ENCODE measurements at regions not wholly inside any gene's neighbourhood (a gene's known extent, or its start where the extent isn't known, plus 50 kb on each side); places are given as distances from the start of the nearest gene placed in this dataset.

DNA sequence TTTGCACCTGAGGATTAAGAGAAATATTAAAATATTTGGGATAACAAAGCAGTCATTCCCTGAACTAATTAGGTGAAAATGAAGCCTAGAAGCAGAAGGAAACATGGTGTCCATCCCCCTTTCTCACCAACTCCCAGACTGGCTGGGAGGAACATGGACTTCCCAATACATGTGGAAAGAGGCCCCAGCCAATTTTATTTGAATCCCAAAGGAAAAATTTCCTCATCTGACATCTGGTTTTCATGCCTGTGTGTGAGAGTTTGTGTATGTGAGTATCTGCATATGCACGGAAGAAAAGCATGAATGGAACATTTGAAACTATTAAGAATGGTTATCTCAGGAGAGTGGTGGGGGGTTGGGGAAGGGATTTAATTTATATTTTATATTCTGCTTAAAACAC lies 84.3 kb downstream of the COPS8 start:
- DNase-seq (ENCODE audit: low read depth) = no peak

DNA sequence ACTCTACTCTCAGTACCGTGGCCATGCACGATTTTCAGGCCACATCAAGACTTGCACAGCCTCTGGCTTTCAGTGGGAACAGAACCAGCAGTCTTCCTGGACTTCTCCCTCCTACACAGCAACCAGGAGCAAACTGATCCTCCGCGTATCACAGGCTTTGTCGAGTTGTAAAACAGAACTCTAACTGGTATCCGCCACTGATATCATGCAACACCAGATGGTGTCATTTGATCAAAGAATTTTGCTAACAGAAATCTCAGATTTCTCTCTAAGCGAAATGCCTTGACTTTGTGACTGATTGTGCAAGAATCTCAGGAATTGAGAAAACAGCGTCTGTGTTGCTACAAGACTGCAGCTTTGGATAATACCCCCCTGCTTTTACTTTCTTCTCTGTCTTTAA lies 85.7 kb downstream of the COPS8 start:
- DNase-seq (ENCODE audit: low read depth) = no peak

- DNase-seq (ENCODE audit: low read depth) = no peak
Observed at GRCh38 chr2:237171881-237172280, 86.2 kb downstream of the COPS8 start.

DNA sequence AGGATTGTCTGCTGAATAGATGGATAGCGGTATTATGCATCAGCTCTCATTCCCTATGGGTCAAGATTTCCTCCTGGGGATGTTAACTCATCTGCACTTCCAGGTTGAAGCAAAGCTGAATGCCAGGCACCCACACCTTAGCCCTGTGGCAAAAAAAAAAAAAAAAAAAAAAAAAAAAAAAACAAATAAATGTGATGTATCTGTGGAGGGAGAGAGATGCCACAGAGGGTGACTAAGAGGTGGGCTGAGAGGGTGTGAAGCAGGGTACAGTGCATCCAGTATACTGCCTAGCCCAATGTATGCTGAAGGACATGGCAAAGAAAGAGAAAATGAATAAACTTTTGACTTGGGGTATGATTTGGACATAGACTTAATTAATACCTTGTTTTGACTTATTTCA lies 91.4 kb downstream of the COPS8 start:
- no peak for DNase-seq (ENCODE audit: low read depth)

- no peak for DNase-seq (ENCODE audit: low read depth)
Observed at GRCh38 chr2:237177986-237178385, 92.3 kb downstream of the COPS8 start.

- DNase-seq (ENCODE audit: low read depth) = no peak
Observed at GRCh38 chr2:237178396-237178795, 92.7 kb downstream of the COPS8 start.

DNA sequence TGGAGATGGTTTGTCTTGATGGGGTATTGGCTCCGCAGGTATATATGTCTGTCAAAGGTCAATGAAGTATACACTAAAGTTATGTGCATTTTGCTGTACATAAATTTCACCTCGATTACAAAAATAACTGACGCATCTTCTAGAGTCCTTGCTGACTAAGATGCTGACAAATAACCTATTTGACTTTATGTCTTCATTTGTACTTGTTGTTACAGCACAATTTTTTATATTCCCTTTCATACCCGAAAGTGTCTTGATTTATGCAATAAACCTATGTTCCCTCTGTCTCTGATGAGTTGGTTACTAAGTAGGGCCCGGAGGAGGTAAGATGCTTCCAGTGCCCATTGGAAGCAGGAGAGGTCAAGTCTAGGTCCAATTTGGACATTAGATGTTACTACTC lies 93.5 kb downstream of the COPS8 start:
- no peak for DNase-seq (ENCODE audit: low read depth)

GRCh38 chr2:237180187-237180586 lies 94.5 kb downstream of the COPS8 start:
- DNase-seq (ENCODE audit: low read depth) = no peak

- DNase-seq (ENCODE audit: low read depth) = no peak
Observed at GRCh38 chr2:237180987-237181386, 95.3 kb downstream of the COPS8 start.

GRCh38 chr2:237181844-237182243 lies 96.2 kb downstream of the COPS8 start:
- DNase-seq (ENCODE audit: low read depth) = no peak

DNA sequence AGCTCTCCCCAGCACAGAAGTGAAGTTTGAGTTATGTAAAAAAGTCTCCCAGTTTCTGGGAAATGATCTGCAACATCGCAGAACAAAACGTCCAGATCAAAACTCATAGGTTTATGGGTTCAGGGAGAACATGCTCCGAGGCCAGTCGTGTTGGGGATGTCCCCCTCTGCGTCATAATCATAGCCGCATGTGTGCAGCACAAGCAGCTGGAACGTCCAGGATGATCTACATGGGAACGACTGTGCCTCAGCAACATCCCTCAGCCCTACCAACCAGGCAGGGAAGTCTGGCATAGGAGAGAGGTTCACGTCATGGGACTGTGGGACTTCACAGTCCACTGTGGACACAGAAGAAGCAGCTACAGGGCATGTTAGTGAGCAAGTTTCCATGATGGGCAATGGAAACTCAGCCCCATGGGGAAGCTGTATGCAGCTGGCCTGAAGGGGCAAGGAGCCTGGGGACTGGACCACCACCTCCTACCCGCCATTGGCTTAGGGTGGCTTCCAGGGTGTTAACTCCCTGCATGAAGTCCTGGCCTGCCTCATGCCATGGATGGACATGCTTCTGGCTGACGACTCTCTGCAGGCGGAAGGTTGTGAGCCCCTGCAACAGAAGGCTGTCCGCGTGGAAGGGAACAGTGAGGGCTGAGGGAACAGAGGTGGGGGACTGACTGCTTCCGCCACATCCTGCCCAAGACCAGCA lies 96.9 kb downstream of the COPS8 start:
- DNase-seq (ENCODE audit: low read depth) = no peak

DNA sequence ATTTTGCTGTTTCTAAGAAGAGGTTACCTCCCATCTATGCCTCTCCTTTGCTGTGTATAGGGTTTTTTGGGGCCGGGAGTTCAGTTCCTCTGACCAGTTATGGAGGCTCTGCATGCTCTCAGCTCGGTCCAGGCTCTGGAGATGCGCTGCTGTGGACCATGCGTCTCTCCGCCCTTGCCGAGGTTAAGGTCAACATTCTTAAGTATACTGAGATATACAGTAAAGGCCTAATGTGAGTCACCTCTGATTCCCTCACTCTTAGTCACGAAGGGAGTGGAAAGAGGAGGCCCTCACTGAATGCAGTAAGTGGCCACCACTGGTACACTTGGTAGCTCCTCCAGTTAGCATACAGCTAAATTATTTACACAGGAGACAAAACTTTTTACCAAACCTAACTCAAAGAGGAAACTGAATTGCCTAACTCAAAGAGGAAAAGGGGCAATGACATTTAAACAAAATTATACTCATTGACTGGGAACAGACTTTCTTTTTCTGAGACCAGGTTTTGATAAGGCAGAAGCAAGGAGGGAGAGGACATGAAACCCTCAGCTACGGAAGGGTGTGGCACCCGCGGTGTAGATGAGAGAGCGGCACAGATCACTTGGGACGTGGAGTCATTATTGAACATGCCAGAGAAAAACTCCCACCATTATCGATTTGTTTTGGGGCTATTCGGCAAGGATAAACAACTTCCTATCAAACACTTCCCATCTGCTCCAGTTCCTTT lies 98.7 kb downstream of the COPS8 start:
- DNase-seq (ENCODE audit: low read depth) = no peak

- DNase-seq (ENCODE audit: low read depth) = no peak
Observed at GRCh38 chr2:237184919-237185552, 99.3 kb downstream of the COPS8 start.

GRCh38 chr2:237185553-237185925 lies 99.8 kb downstream of the COPS8 start:
- no peak for DNase-seq (ENCODE audit: low read depth)

GRCh38 chr2:237189799-237190198 lies 104.1 kb downstream of the COPS8 start:
- no peak for DNase-seq (ENCODE audit: low read depth)

DNA sequence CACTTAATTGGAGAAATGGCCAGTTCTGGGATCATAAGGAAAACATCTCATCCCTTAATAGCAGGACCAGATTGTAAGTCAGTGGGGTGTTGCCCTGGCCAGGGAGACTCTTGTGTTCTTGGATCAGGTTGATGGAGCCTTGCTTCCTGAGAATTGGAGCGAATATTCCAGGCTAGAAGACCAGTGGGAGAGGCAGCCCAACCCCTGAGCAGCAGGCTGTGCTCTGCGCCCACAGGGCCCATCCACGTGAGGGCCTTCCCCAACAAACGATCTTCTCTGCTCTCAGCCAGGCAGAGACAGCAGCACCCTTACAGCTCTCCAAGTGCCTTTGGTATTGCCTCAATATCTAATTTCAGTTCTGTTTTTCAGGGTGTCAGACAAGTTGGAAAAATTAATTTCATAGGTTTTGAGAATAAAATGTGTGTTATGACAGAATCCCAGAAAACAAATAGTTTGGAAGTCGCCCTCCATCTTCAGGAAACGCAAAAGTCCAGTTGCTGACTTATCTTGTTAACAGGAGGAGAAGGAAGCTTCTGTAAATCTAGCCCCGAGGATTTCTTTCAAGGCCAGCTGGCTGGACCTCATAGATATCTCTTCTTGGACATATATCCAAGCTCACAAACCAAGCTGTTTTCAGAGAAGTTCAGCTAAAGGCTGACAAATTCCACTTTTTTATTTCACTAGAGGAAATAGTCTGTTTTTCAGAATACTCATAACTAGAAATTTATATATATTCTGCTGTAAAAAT lies 105.5 kb downstream of the COPS8 start:
- no peak for DNase-seq (ENCODE audit: low read depth)

DNA sequence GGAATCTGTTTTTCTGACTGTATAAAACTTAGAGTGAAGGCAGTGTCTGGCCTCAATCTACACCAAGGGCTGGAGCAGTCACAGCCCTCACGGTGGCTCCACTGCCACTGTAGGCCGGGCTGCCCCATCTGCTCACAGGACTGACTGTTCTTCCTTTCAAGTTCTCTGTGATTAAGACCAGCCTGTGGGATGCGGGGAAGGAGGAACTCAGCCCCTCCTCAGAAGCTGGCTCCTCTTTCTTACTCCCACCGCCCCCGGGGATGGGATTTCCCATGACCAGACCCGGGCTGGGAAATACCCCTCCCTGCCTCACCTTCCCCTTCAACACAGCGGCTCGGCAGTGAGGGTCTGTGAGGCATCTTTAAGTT lies 106.0 kb downstream of the COPS8 start:
- no peak for DNase-seq (ENCODE audit: low read depth)

GRCh38 chr2:237192881-237193280 lies 107.2 kb downstream of the COPS8 start:
- DNase-seq (ENCODE audit: low read depth) = no peak

DNA sequence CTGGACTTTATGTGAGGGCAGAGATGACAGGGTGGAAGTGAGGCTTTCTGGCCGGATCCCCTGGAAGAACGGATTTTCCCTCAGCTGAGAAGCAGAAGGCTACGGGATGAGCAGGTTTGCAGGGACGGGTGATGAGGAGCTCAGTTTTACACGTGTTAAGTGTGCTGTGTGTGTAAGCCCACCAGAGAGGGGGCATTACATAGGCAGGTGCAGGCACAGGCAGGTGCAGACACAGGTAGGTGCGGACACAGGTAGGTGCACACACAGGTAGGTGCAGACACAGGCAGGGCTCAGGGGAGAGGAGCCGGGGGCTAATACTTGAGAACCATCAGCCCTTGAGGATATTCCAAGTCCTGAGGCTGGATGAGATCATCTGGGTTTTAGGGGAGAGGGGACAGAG lies 107.7 kb downstream of the COPS8 start:
- no peak for DNase-seq (ENCODE audit: low read depth)

GRCh38 chr2:237194081-237194480 lies 108.4 kb downstream of the COPS8 start:
- DNase-seq (ENCODE audit: low read depth) = no peak

DNA sequence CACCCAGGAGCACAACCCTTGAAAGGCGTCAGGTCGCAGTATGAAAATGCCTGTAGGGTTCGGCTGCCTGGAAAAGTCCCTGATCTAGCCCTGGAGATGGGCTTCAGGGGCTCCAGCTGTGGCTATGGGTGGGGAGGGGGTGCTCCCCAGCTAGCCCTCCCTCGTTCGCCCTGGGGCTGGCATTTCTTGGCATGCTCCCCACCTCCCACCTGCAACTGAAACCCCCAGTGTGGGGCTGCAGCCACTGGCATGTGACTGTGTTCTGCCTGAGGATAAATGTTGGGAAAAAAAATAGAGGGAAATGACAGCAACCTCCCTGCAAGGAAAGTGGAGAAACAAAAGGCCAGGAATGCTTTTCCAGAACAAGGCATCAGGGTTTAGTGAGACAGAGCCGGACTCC lies 109.2 kb downstream of the COPS8 start:
- no peak for DNase-seq (ENCODE audit: low read depth)

DNA sequence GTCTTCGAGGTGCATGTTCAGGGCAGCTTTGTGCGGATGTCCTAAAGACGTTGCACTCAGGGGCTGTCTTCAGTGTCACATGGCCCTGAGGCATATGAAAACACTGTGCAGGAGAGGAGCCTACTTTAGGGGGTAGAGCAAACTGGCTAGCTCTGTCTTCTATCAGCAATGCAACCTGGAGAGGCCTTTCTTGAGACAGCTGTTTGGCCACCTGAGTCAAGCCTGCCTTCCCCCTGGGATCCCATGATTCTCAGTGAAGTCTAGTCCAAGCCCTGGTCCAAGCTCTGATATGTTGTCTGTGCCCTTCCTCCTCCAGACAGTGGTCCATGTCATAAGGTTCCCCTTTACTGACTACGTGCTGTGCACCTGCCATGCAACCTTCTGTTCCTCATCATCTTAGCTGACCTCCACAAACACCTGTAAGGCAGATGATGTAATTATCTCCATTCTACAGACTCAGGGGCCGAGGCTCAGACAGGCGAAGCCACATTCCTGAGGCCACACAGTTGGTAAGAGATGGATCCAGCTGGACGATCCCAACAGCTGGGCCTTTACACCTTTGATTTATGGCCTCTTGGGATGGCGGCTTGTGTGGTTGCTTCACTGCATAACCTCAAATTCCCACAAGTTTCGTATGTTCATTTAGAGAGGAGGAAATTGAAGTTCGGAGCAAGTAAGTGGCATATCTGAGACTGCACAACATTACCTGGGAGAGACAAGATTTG lies 109.9 kb downstream of the COPS8 start:
- no peak for DNase-seq (ENCODE audit: low read depth)
